ENCODE measurements at regions not wholly inside any gene's neighbourhood (a gene's known extent, or its start where the extent isn't known, plus 50 kb on each side); places are given as distances from the start of the nearest gene placed in this dataset.

- Histone ChIP-seq H3K27ac (ENCODE audit: low read length) (no peak overlapping the region), H3K9ac (ENCODE audit: low read length in 2 of 2) (no peak overlapping the region), H3K4me1 (ENCODE audit: control insufficient read depth, insufficient read depth, low read length) (no peaks in the 10 kb centered on the region), H3K36me3 (ENCODE audit: control insufficient read depth in 2 of 2, insufficient read depth in 2 of 2, low read length in 2 of 2) (no peaks in the 10 kb centered on the region), H3K9me3 (ENCODE audit: control insufficient read depth in 2 of 2, low read length in 2 of 2) (no peaks in the 10 kb centered on the region), H3K27me3 (ENCODE audit: control insufficient read depth in 1 of 2, insufficient read depth in 2 of 2, low read length in 2 of 2) (no peaks in the 10 kb centered on the region), H3K4me3 (ENCODE audit: low read length in 2 of 2) (no peak overlapping the region)
Observed at GRCh38 chr2:171225302-171225980, 64.7 kb upstream of the TLK1 start.

GRCh38 chr2:171217330-171217729 lies 56.6 kb upstream of the TLK1 start:
- Histone ChIP-seq H3K4me1 (ENCODE audit: control insufficient read depth, insufficient read depth, low read length) (no peaks in the 10 kb centered on the region), H3K9ac (ENCODE audit: low read length in 2 of 2) (no peak overlapping the region), H3K27me3 (ENCODE audit: control insufficient read depth in 1 of 2, insufficient read depth in 2 of 2, low read length in 2 of 2) (no peaks in the 10 kb centered on the region), H3K27ac (ENCODE audit: low read length) (no peak overlapping the region), H3K4me3 (ENCODE audit: low read length in 2 of 2) (no peak overlapping the region), H3K36me3 (ENCODE audit: control insufficient read depth in 2 of 2, insufficient read depth in 2 of 2, low read length in 2 of 2) (no peaks in the 10 kb centered on the region), H3K9me3 (ENCODE audit: control insufficient read depth in 2 of 2, low read length in 2 of 2) (no peaks in the 10 kb centered on the region)

GRCh38 chr2:171216631-171217030 lies 55.9 kb upstream of the TLK1 start:
- Histone ChIP-seq H3K4me3 (ENCODE audit: low read length in 2 of 2) (no peak overlapping the region), H3K9me3 (ENCODE audit: control insufficient read depth in 2 of 2, low read length in 2 of 2) (no peaks in the 10 kb centered on the region), H3K4me1 (ENCODE audit: control insufficient read depth, insufficient read depth, low read length) (no peaks in the 10 kb centered on the region)

GRCh38 chr2:171214093-171214492 lies 53.4 kb upstream of the TLK1 start:
- Histone ChIP-seq H3K9me3 (ENCODE audit: control insufficient read depth in 2 of 2, low read length in 2 of 2) (no peaks in the 10 kb centered on the region), H3K36me3 (ENCODE audit: control insufficient read depth in 2 of 2, insufficient read depth in 2 of 2, low read length in 2 of 2) (no peaks in the 10 kb centered on the region), H3K27ac (ENCODE audit: low read length) (no peak overlapping the region), H3K9ac (ENCODE audit: low read length in 2 of 2) (no peak overlapping the region), H3K4me3 (ENCODE audit: low read length in 2 of 2) (no peak overlapping the region), H3K4me1 (ENCODE audit: control insufficient read depth, insufficient read depth, low read length) (peaks cover 6% of the 10 kb centered on the region), H3K27me3 (ENCODE audit: control insufficient read depth in 1 of 2, insufficient read depth in 2 of 2, low read length in 2 of 2) (no peaks in the 10 kb centered on the region)

More at GRCh38 chr2:171216631-171217030, 55.9 kb upstream of the TLK1 start:
- Histone ChIP-seq H3K36me3 (ENCODE audit: control insufficient read depth in 2 of 2, insufficient read depth in 2 of 2, low read length in 2 of 2) (no peaks in the 10 kb centered on the region), H3K27me3 (ENCODE audit: control insufficient read depth in 1 of 2, insufficient read depth in 2 of 2, low read length in 2 of 2) (no peaks in the 10 kb centered on the region), H3K27ac (ENCODE audit: low read length) (no peak overlapping the region), H3K9ac (ENCODE audit: low read length in 2 of 2) (no peak overlapping the region)

GRCh38 chr2:171210864-171211431 lies 50.3 kb upstream of the TLK1 start:
- H3K4me3 ChIP-seq (ENCODE audit: low read length in 2 of 2) = peak overlapping the region; percentile 35 to 45
- H3K9ac ChIP-seq (ENCODE audit: low read length in 2 of 2) = no peak overlapping the region
- H3K36me3 ChIP-seq (ENCODE audit: control insufficient read depth in 2 of 2, insufficient read depth in 2 of 2, low read length in 2 of 2) = no peaks in the 10 kb centered on the region
- H3K9me3 ChIP-seq (ENCODE audit: control insufficient read depth in 2 of 2, low read length in 2 of 2) = no peaks in the 10 kb centered on the region
- H3K27ac ChIP-seq (ENCODE audit: low read length) = no peak overlapping the region
- H3K4me1 ChIP-seq (ENCODE audit: control insufficient read depth, insufficient read depth, low read length) = peaks cover 6% of the 10 kb centered on the region
- H3K27me3 ChIP-seq (ENCODE audit: control insufficient read depth in 1 of 2, insufficient read depth in 2 of 2, low read length in 2 of 2) = no peaks in the 10 kb centered on the region
